WTC11 (cell line): ENCODE measurements at regions not wholly inside any gene's neighbourhood (a gene's known extent, or its start where the extent isn't known, plus 50 kb on each side); places are given as distances from the start of the nearest gene placed in this dataset.

Source experiments
- ATAC-seq: fragments of 200-7000 bp; cut with Tn5 transposase; 2 replicates; pipeline ENCODE4 v1.10.0; 2021; ENCODE audit warnings: mild to moderate bottlenecking, moderate library complexity
- CTCF ChIA-PET: fragments of 300-600 bp; sonication (Branson Sonifier 250); formaldehyde crosslinking; loops from one replicate; lab custom pipeline; 2021; ENCODE audit warnings: antibody characterized with exemption; lab: Charles Lee
- POLR2A ChIA-PET: fragments of 350-600 bp; sonication (Branson Sonifier 250); formaldehyde crosslinking; loops from one replicate; lab custom pipeline; 2021; ENCODE audit warnings: antibody characterized with exemption; lab: Charles Lee
- DNase-seq: peaks from one replicate; pipeline ENCODE4 v3.0.0; 2021; ENCODE audit warnings: low spot score
- H3K27ac Mint-ChIP-seq: 2 replicates; pipeline ENCODE4 v1.8.0; 2021; ENCODE audit warnings: mixed read lengths
- H3K27me3 Mint-ChIP-seq: 2 replicates; pipeline ENCODE4 v1.8.0; 2021; ENCODE audit warnings: low read depth, mild to moderate bottlenecking, moderate library complexity, mixed read lengths
- H3K36me3 Mint-ChIP-seq: 2 replicates; pipeline ENCODE4 v1.8.0; 2021; ENCODE audit warnings: mixed read lengths
- H3K4me1 Mint-ChIP-seq: 2 replicates; pipeline ENCODE4 v1.8.0; 2022; ENCODE audit warnings: mixed read lengths
- H3K4me3 Mint-ChIP-seq: 2 replicates; pipeline ENCODE4 v1.8.0; 2021; ENCODE audit warnings: mild to moderate bottlenecking, moderate library complexity, mixed read lengths
- H3K9me3 Mint-ChIP-seq: 2 replicates; pipeline ENCODE4 v1.8.0; 2021; ENCODE audit warnings: mixed read lengths
- AR ChIP-seq: fragments of 250-450 bp; sonication (Bioruptor Pico); IDR thresholded peaks from 2 replicates; pipeline ENCODE4 v1.9.0; 2021; ENCODE audit warnings: mild to moderate bottlenecking
- ATF1 ChIP-seq: sonication (generic); formaldehyde crosslinking; IDR thresholded peaks from 2 replicates; pipeline ENCODE4 v1.8.1; 2023; ENCODE audit warnings: mild to moderate bottlenecking, moderate library complexity, missing genetic modification reagents
- CBFB ChIP-seq: sonication (generic); formaldehyde crosslinking; IDR thresholded peaks from 2 replicates; pipeline ENCODE4 v1.8.1; 2022; ENCODE audit warnings: mild to moderate bottlenecking, low read depth, missing genetic modification reagents
- NFATC4 ChIP-seq: fragments of 250-450 bp; sonication (Bioruptor Pico); IDR thresholded peaks from 2 replicates; pipeline ENCODE4 v1.9.0; 2021; ENCODE audit warnings: mild to moderate bottlenecking
- PRDM15 ChIP-seq: sonication (generic); formaldehyde crosslinking; IDR thresholded peaks from 2 replicates; pipeline ENCODE4 v1.8.0; 2022; ENCODE audit warnings: missing genetic modification reagents
- RORB ChIP-seq: fragments of 250-450 bp; sonication (Bioruptor Pico); IDR thresholded peaks from 2 replicates; pipeline ENCODE4 v1.9.0; 2021; ENCODE audit warnings: mild to moderate bottlenecking
- SMAD4 ChIP-seq: sonication (generic); formaldehyde crosslinking; IDR thresholded peaks from 2 replicates; pipeline ENCODE4 v1.8.0; 2022; ENCODE audit warnings: mild to moderate bottlenecking, missing genetic modification reagents
- SOX15 ChIP-seq: fragments of 250-450 bp; sonication (Bioruptor Pico); IDR thresholded peaks from 2 replicates; pipeline ENCODE4 v1.9.0; 2021; ENCODE audit warnings: mild to moderate bottlenecking
- TP53 ChIP-seq: sonication (generic); formaldehyde crosslinking; IDR thresholded peaks from 2 replicates; pipeline ENCODE4 v1.8.1; 2023; ENCODE audit warnings: mild to moderate bottlenecking, missing genetic modification reagents
- ZNF138 ChIP-seq: sonication (generic); formaldehyde crosslinking; conservative IDR thresholded peaks from 2 replicates; pipeline ENCODE4 v1.8.1; 2022; ENCODE audit warnings: mild to moderate bottlenecking, moderate library complexity, missing genetic modification reagents
- ZNF416 ChIP-seq: fragments of 250-450 bp; sonication (Bioruptor Pico); IDR thresholded peaks from 2 replicates; pipeline ENCODE4 v1.9.0; 2021; ENCODE audit warnings: mild to moderate bottlenecking, inconsistent platforms
- ZNF512 ChIP-seq: sonication (generic); formaldehyde crosslinking; IDR thresholded peaks from 2 replicates; pipeline ENCODE4 v1.8.1; 2022; ENCODE audit warnings: missing genetic modification reagents, borderline replicate concordance
- TF ChIP-seq, protein P1 (sequence below): sonication (generic); formaldehyde crosslinking; IDR thresholded peaks from 2 replicates; pipeline ENCODE4 v1.8.1; 2022; ENCODE audit warnings: mild to moderate bottlenecking, missing genetic modification reagents, moderate library complexity, borderline replicate concordance
- TF ChIP-seq, protein P2 (sequence below): sonication (generic); formaldehyde crosslinking; IDR thresholded peaks from 2 replicates; pipeline ENCODE4 v1.8.0; 2022; ENCODE audit warnings: mild to moderate bottlenecking, missing genetic modification reagents
- TF ChIP-seq, protein P3 (sequence below): fragments of 250-450 bp; sonication (Bioruptor Pico); conservative IDR thresholded peaks from 2 replicates; pipeline ENCODE4 v1.9.0; 2021; ENCODE audit warnings: mild to moderate bottlenecking
- TF ChIP-seq, protein P4 (sequence below): fragments of 200-600 bp; IDR thresholded peaks from 2 replicates; pipeline ENCODE4 v1.8.0; 2022; ENCODE audit warnings: antibody characterized with exemption
- TF ChIP-seq, protein P5 (sequence below): sonication (generic); formaldehyde crosslinking; IDR thresholded peaks from 2 replicates; pipeline ENCODE4 v1.8.1; 2023; ENCODE audit warnings: mild to moderate bottlenecking, moderate library complexity, missing genetic modification reagents

DNA sequence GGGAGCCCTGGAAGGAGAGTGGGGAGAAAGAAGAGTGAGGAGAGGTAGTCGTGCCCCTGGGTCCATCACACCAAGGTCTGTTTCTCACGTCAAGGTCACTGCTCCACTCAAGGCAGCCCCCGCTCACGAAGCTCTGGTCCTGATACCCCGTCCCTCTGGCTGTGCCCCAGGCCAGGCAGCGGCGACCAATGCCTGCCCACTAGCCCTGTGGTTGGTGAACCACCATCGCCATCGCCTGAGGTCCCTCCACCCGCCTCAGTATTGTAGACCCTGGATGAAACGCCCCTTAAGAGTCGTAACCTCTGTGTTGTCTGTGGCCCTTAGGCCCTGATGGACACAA, 378.3 kb upstream of the MYT1L start:
- TF ChIP-seq PRDM15 (CRISPR knock-in tag) (no peak), ZNF138 (CRISPR knock-in tag) (no peak), ATF1 (CRISPR knock-in tag) (no peak), TP53 (CRISPR knock-in tag) (no peak), SOX15 (CRISPR knock-in tag) (no peak), SMAD4 (CRISPR knock-in tag) (no peak)
- TF ChIP-seq, protein P1, sequence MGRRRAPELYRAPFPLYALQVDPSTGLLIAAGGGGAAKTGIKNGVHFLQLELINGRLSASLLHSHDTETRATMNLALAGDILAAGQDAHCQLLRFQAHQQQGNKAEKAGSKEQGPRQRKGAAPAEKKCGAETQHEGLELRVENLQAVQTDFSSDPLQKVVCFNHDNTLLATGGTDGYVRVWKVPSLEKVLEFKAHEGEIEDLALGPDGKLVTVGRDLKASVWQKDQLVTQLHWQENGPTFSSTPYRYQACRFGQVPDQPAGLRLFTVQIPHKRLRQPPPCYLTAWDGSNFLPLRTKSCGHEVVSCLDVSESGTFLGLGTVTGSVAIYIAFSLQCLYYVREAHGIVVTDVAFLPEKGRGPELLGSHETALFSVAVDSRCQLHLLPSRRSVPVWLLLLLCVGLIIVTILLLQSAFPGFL (CRISPR knock-in tag): no peak
- TF ChIP-seq, protein P2, sequence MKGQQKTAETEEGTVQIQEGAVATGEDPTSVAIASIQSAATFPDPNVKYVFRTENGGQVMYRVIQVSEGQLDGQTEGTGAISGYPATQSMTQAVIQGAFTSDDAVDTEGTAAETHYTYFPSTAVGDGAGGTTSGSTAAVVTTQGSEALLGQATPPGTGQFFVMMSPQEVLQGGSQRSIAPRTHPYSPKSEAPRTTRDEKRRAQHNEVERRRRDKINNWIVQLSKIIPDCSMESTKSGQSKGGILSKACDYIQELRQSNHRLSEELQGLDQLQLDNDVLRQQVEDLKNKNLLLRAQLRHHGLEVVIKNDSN (CRISPR knock-in tag): no peak
- TF ChIP-seq, protein P3, sequence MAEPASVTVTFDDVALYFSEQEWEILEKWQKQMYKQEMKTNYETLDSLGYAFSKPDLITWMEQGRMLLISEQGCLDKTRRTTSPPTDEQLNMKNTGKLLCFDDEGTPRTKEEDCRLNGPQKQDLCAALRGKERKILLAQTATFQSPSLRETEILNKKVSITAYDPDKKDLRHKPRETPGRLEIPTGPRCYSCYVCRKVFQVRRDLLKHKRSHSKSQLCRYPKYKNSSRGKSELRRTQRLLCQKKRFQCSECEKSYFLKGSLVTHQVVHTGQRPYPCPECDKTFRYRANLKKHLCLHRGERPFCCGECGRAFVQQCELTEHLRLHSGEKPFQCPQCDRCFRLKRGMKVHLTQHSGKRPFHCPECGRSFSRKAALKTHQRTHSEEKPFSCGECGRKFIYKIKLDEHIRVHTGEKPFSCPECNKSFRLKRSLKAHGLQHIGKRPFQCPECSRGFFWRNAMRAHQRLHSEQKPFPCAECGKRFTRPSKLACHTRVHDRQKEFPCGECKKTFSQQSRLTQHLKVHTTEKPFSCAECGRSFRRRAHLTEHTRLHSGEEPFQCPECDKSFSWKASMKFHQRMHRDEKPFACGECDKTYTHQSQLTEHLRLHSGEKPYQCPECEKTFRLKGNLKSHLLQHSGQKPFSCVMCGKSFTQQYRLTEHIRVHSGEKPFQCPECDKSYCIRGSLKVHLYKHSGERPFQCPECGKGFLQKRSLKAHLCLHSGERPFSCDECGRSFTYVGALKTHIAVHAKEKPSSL (CRISPR knock-in tag): no peak
- Mint-ChIP-seq H3K4me3 (no peak overlapping the region), H3K9me3 (no peaks in the 10 kb centered on the region), H3K36me3 (no peaks in the 10 kb centered on the region), H3K27me3 (no peaks in the 10 kb centered on the region; the same call in 1 of the 2 replicates), H3K4me1 (peaks cover 32% of the 10 kb centered on the region), H3K27ac (no peak overlapping the region)
- DNase-seq (no peak), ATAC-seq (no peak)
- ChIA-PET CTCF (no interaction called here), POLR2A (no interaction called here)

DNA sequence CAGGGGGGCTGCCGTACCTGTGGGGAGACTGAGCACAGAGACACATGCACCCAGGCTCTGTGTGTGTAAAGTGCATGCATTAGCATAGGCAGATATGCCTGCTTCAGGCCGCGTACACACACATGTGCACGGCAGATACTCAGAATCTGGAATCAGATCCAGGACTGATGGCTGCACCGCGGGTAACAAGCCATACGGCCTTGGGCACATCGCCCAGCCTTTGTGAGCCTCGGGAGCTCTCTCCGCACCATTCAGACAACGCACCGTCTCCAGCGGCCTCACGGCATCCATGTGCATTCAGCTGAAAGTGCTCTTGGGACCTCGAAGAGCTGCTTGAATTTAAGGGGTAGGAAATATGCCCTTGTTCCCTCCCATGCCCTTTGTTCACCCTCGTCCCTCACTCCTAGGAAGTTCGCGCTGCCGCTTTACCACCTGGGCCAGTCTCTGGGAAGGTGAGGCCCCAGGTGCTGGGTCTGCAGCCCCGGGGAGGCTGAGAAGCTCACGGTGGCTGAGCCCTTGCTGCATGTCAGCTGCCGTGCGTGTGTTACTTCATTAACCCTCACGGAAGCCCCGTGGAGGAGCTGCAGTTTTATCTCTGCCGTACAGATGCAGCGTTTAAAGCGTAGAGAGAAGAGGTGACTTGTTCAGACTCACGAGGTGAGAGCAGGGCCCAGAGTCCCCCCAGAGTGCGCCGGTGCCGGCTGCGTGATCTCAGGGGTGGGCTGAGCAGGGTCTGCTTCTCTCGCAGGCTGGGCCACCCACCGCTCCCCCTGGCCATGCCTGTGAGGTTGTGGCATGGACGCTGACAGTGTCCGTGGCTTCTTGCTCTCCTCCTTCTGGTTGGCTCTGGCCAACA, 377.7 kb upstream of the MYT1L start:
- Mint-ChIP-seq H3K36me3 (no peaks in the 10 kb centered on the region), H3K9me3 (no peaks in the 10 kb centered on the region), H3K27ac (no peak overlapping the region), H3K27me3 (no peaks in the 10 kb centered on the region; the same call in 1 of the 2 replicates), H3K4me3 (no peak overlapping the region), H3K4me1 (peaks cover 36% of the 10 kb centered on the region)
- ChIA-PET CTCF (no interaction called here), POLR2A (no interaction called here)
- no peak for DNase-seq
- peak; percentile 27; the same call in 1 of the 2 replicates for ATAC-seq
- TF ChIP-seq, protein P4, sequence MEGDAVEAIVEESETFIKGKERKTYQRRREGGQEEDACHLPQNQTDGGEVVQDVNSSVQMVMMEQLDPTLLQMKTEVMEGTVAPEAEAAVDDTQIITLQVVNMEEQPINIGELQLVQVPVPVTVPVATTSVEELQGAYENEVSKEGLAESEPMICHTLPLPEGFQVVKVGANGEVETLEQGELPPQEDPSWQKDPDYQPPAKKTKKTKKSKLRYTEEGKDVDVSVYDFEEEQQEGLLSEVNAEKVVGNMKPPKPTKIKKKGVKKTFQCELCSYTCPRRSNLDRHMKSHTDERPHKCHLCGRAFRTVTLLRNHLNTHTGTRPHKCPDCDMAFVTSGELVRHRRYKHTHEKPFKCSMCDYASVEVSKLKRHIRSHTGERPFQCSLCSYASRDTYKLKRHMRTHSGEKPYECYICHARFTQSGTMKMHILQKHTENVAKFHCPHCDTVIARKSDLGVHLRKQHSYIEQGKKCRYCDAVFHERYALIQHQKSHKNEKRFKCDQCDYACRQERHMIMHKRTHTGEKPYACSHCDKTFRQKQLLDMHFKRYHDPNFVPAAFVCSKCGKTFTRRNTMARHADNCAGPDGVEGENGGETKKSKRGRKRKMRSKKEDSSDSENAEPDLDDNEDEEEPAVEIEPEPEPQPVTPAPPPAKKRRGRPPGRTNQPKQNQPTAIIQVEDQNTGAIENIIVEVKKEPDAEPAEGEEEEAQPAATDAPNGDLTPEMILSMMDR: no peak
- TF ChIP-seq NFATC4 (CRISPR knock-in tag) (no peak), ZNF416 (CRISPR knock-in tag) (no peak), RORB (CRISPR knock-in tag) (no peak), CBFB (CRISPR knock-in tag) (no peak), AR (CRISPR knock-in tag) (no peak), ZNF512 (CRISPR knock-in tag) (no peak)
- TF ChIP-seq, protein P5, sequence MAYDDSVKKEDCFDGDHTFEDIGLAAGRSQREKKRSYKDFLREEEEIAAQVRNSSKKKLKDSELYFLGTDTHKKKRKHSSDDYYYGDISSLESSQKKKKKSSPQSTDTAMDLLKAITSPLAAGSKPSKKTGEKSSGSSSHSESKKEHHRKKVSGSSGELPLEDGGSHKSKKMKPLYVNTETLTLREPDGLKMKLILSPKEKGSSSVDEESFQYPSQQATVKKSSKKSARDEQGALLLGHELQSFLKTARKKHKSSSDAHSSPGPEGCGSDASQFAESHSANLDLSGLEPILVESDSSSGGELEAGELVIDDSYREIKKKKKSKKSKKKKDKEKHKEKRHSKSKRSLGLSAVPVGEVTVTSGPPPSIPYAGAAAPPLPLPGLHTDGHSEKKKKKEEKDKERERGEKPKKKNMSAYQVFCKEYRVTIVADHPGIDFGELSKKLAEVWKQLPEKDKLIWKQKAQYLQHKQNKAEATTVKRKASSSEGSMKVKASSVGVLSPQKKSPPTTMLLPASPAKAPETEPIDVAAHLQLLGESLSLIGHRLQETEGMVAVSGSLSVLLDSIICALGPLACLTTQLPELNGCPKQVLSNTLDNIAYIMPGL: no peak
